Renal cortex interstitium (tissue), 11 donors: ENCODE measurements at regions not wholly inside any gene's neighbourhood (a gene's known extent, or its start where the extent isn't known, plus 50 kb on each side); places are given as distances from the start of the nearest gene placed in this dataset.

Experiments used
- DNase-seq, 11 donors: peaks; one replicate each; pipeline ENCODE4 v3.0.0-alpha.2; 2013; ENCODE audit warnings: low read depth in 9 of 11, low spot score in 4 of 11; ENCODE audit errors: extremely low read depth in 1 of 11

DNA sequence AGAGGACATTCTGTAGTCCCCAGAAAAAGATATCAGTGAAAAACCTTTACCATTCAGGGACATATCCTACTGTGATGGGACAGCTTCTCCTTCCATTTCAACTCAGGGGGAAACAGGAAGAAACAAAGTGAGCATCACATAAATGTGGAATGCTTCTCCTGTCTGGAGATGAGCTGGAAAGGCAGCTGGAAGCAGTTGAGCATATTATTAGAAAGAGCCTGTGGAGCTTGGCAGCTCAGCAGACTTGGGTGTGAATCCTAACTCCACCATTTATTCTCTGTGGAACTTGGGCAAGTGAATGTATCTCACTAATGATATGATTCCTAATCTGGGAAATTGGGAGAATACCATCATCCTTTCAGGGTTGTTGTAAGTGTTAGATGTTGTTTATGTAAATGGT, 232.1 kb upstream of the F9 start:
- DNase-seq, result no peak

DNA sequence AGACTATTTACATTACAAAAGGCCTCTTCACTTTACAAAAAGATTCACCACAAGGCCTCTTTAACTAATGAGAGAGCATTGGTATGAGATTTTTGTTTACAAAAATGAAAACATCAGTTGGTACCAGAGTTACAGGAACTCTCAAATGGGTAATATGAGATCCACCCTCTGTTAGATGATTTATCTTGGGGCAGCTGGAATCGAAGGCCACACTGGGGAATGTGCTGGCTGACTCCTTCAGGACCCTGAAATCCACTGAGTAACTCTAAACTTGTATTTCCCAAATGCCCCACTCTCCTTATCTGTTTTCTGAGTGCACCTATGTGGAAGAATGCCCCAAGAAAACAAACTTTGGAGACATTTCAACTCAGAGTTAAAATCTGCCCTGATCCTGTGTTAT, 232.9 kb upstream of the F9 start:
- no peak for DNase-seq

DNA sequence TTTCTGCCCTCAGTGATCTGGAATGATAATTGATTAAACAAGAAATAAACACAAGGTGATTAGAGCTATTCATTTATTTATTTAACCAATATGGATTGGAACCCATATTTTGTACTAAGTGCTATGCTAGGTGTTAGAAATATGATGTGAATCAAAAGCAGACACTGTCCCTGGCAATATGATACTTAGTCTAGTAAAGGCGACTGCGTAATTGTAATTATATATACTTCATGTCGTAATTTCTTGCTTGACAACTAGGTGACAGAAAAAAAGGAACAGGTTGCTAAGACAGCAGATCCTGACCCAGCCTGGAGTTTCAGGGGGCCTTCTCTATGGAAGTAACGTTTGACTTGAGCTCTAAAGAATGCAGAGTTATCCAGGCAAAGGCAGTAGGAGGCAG, 236.5 kb upstream of the F9 start:
- no peak for DNase-seq

DNA sequence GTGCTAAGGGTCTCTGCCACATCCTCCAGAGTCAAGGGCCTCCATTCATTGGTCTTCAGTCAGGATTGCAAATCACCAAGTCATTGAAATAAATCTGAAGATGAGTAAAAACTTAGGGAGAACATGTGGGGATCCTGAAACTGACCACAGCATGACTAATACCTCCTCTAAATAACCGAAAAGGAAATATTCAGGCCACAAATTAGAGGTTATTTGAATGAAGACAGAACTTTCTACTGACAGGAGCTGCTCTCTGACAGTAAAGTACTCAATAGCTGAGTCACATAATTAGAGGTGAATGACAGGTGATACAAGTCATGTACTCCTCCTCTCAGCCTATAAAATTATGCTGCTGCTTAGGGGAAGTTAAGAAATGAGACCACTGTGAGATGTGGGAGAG, 240.2 kb upstream of the F9 start:
- DNase-seq, result no peak

DNA sequence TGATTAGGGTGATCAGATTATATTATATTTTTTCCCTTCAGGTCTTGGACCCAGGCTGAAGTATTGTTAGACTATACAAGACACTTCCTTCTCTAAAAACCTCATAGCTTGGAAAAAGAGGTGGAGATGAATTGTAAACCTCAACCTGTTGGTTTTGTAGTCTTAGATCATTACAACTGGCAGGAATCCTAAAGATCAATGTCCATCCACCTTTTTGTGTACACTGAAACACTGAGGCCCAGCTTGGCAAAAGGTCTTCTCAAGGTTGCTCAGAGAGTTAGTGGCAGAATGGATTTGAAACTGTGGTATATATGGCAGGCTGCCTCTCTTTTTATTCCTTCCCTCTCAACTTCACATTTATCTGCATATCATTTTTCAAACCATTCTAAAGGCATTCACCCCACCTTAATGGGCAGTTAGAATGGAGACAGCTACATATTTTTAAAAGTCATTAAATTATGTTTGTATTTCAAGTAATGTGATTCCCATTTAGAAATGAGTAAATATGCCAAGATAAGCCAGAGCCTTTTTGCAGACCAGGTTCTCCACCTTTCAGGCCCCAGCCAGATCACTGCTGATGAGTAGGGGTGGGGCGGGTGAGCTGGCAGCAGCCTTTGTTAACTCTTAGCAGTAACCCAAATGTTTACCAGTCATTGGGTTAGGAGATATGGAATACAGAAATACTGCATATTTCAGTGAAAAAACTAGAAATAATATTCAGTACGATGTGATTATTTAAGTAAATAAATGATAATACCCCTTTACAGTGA, 243.2 kb upstream of the F9 start:
- no peak for DNase-seq

DNA sequence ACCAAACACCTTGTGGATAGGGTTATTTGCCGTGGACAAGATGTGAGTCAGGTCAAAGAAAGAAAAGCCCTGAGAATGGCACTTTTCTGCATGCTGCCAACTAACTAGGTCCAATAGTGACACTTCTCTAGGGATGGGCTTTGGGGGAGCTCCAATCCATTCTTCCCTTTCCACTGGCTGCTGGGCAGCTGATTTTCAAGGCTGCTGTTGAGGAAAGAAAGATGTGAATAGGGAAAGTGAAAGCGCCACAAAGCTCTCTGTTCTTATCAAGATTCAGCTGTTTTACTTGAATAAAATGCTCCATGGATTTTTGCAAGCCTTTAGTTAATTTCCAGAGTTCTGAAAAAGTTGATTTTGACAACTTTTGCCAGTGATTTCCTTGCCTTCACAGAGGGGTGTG, 244.2 kb upstream of the F9 start:
- DNase-seq, result no peak

DNA sequence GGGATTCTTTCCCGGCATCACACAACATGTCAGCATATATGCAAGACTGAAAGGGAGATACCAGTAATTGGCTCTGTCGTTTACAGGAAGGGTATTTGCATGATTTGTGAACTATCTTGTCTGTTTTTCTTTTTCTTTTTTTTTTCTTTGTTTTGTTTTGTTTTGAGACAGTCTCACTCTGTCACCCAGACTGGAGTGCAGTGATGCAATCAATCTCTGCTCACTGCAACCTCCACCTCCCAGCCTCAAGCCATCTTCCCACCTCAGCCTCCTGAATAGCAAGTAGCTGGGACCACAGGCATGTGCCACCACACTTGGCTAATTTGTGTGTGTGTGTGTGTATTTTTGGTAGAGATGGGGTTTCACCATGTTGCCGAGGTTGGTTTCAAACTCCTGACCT, 262.7 kb upstream of the F9 start:
- DNase-seq, result no peak

DNA sequence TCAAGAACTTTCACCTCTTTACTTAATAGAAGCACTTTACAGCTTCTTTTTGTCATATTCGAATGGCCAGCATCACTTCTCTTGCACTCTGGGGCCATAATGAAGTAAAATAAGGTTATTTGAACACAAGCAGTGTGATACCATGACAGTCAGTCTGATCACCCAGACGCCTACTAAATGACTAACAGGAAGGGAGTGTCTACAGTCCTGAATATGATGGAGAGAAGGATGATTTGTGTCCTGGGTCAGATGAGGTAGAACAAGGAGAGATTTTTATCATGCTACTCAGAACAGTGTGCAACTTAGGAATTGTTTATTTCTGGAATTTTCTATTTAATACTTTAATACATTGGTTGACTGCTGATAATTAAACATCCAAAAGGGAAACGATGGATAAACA, 284.2 kb upstream of the F9 start:
- no peak for DNase-seq

DNA sequence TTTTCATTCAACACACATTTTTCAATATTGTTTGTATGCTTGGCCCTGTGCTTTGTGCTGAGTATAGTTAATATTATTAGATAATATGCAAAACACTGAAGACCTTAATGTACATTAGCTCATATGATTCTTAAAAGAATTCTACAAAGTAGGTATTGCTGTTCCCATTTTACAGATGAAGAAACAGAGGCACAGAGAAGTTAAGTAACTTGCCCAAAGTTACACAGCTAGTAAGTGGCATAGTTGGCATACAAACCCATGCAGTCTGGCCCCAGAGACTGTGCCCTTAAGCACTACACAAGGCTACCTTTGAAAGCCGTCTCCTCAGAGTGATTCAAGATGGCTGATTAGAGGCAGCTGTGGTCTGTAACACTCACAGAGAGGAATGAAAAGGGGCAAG, 293.4 kb upstream of the F9 start:
- DNase-seq, result no peak

DNA sequence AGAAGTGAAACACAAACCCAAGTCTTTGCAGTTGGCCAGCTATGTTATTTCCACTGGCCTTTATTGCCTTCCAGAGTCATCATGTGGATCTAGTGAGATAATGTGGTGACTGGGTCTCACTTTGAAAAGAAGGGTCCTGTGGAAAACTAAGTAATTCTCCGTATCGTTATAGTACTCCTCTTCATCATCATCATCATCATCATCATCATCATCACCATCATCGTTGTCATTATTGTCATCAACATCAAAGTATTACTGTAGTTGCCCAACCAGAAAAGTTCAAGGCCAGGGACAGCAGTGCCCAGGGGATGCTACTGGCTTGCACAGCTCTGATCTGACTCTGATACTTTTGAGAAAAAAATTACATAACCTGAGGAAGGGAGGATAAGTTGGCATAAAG, 295.6 kb upstream of the F9 start:
- DNase-seq, result no peak

DNA sequence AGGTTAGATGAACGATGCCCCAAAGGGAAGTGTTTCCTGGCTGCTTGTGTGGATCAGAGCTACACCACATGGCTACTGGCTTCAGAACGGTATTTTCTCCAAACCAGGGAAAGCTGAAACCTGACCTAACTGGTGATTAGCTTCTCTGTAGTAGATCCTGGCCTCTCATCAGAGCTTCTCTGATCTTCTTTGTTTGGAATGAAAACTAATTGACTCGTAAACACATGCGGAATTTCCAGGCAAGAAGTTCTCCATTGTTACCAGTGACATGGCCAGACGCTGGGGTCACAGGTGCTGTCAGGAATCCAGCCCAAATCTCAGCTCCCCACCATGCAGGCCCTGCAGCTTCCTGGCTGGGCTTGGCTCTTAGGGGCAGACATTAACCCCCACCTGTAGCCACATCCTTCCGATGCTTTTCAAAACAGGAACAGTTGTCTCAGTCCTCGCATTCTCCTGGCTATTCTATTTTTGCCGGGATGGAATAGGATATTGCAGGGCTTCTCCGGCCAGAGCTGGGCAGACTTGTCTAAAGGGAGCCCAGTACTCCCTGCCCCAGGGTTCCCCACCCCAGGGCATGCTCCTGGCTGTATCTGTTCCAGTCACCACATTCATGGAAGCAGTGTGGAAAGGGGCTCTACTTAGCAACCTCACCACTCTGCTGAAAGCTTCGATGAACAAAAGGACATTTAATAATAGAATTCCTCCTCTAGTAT, 305.4 kb upstream of the F9 start:
- DNase-seq, result no peak

DNA sequence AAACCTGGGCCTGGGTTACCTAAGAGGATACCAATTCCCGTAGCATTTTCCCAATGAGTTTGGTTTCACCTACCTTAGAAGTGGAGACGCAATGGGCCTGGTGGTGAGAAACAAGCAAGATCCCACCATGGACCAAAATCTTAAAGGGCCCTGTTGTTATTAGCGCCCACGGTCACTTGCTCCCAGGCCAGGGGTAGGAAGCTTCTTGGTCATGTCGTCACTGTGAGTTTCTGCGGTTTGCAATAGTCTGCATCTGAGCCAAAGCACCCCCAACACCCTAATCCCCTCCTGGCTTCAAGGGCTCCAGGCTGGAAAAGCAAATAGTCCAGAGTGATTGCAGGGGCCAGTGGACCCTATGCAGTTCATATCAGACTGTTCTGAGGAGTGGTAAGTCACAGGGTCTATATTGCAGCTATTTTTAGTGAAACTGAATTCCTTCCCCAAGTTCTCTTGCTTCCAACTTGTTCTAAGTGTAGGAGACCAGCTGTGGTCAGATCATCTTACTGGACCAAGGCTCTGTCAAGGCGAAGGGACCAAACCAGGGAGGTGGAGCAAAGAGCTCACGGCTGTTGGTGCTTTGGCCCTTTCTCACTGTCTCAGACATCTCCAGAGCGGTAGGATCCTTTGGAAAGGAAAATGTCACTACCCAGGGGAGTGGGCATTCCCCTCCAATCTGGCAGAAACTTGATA, 307.9 kb upstream of the F9 start:
- no peak for DNase-seq

DNA sequence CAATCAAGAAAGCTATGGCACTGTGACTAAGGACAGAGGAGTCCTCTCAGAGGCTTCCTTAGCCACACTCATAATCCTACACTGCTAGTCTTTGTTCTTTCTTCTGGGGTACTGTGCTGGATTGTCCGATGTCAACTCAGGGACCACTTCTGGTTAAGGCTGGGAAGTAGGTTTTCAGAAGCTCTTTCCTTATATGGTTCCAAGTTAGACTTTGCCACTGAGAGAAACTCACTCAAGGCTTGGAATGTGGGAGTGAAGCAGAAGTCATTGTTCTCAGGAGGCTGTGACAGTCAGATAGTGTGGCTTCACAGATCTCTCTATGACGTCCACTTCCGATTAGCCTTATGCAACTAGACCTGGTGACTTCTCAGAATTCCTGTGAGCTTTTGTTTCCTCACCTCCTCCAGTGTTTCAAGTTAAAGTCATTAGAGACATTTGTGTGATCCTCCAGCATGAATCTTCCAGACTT, 317.3 kb upstream of the F9 start:
- no peak for DNase-seq

DNA sequence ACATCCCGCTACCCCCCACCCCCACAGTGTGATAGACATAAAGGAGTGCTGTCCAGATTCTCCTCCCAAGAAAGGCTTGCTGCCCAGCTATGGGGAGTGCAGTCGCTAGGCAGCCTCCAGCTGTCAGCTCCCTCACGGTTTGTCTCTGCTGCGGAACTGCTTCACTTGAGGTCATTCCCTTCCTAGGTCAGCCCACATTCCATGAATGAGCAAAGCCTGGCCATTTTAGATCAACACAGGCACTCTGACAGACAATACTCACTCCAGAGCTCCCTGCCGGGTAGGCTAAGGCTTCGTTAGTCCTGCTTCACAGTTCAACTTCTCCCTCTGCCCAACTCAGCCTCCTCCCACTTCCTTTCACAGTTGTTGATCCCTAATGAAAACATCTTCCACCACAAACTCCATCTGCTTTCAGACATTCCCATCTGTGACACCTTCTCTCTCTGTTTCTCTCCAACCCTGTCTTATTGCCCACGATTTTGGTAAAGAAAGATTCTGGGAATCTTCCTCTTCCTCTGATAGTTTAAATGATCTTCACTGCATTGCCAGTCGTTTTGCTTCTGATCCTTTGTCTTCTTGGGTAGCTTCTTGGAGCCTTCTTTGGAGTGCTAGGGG, 318.9 kb upstream of the F9 start:
- DNase-seq, result no peak

DNA sequence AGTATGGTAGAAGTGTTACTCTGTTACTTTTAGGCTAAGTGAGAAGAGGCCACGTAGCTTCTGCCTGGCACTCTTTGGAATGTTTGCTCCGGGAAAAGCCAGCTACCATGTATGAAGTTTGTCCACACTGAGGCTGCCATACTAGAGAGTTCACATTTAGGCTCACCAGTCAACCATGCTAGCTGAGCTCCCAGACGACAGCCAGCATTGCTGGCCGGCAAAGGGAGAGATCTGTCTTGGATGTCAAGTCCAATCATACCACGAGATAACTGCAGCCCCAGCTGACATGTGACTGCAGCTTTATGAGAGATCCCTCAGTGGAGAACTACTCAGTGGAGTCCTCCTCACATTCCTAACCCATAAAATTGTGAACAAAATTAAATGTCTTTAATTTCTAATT, 321.2 kb upstream of the F9 start:
- DNase-seq, result no peak

DNA sequence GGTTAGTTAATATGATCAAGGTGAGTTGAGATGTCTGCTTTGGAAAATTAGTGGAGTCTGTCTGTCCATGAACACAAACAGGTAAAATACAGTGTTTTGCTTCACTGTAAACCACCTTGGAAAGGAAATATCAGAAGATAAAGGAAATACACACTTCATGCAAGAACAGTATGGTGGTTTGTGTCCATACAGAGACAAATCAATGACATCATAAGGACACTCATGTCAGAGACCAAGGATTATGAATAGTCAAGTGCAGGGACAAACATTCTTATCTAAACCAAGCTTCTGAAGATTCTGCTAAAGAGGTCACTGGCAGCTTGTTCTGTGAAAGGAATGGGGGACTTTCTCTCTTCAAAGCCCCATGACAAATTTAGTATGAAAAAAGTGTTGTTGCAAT, 322.9 kb upstream of the F9 start:
- DNase-seq, result no peak

DNA sequence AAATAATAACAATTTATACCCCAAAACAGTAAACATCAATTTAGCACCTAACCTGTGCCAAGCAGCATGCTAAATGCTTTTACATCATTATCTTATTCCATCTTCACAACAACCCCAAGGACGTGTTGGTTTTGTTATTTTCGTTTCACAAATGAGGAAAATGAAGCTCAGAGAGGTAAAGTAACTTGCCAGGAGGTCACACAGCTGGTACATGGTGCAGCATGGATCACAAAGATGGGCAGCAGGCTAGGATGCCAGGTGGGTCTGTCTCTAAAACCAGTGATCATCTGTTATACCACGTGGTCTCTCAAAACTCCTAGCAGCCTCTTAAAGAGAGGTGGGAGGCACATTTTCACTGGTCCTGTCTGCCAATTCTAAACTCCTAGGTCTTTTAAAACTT, 323.6 kb upstream of the F9 start:
- DNase-seq, result no peak

DNA sequence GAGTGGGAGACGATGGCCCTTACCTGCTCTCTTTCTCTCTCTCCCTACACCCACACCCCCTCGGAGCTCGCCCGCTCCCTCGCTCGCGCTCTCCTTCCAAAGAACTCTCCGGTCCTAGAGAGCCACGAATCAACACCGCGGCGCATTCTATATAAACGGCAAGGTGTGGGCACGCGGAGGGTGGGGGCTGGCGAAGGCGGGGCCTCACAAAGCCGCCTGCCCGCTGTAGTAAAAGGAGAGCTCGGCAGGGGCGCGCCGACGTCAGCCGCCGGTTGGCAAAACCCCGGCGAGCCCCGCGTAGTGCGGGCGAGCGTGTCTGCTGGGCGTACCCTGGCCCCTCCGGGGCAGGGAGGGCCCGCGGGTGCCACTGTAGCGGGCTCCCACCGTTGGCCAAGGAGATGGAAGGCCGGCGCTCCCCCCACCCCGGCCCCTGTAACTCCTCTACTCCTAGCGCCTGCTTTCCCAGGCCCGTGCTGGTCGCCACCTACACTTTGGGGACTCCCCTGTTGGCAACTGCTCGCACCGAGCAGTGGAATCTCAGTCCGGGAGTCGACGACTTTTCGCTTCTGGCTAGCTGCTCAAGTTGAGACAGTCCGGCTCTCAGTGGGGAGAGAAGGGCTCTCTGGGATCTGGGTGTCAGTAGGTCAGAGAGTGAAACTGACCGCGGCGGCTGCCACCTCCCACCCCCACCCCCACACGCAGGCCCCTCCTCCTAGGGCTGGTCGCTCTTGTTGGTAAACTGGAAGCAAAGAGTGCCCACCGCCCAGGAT, 325.5 kb upstream of the F9 start:
- DNase-seq, result peak in 2 of 11 donors; percentile 34 to 49

DNA sequence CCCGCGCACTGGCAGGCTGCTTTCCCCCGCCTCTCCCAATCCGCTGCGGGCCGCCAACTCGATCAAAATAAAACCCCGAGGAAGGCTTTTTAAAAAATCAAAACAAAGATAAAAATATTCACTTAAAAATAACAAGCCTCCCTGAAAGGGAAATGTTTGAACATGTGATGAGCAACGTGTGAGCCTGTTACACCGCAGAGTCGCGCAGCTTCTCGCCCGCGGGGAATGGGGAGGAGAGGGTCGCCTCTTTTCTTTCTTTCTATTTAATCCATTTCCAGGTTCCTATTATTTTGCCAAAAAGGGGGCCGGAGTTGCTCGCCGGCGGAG, 326.0 kb upstream of the F9 start:
- DNase-seq, result no peak
